GM19351 (cell line): ENCODE measurements at regions not wholly inside any gene's neighbourhood (a gene's known extent, or its start where the extent isn't known, plus 50 kb on each side); places are given as distances from the start of the nearest gene placed in this dataset.
A peak's percentile ranks its signal among the peaks of the same experiment; 100 is the strongest.

ENCODE experiments used
- ATAC-seq: cut with Tn5 transposase; IDR thresholded peaks from one replicate; pipeline ENCODE4 v1.9.1; 2021; ENCODE audit warnings: mild to moderate bottlenecking, moderate library complexity; ENCODE audit not compliant: unreplicated experiment

DNA sequence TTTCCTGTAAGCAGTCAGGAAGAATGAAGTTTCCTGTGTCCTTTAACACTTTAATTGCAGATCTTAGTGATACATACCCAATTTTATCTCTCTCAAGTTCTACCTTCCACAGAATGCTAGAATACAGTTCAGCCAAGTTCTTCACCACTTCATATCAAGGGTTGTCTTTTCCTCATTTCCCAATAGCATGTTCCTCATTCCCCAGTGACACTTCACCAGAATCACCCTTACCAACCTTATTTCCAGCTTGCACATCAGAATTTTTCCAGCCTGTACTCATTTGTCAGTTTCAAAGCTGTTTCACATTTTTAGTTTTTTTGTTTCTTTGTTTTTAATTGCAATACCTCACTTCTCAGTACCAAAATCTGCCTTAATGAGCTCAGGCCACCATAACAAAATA lies 126.1 kb downstream of the ESM1 start:
- no peak for ATAC-seq

DNA sequence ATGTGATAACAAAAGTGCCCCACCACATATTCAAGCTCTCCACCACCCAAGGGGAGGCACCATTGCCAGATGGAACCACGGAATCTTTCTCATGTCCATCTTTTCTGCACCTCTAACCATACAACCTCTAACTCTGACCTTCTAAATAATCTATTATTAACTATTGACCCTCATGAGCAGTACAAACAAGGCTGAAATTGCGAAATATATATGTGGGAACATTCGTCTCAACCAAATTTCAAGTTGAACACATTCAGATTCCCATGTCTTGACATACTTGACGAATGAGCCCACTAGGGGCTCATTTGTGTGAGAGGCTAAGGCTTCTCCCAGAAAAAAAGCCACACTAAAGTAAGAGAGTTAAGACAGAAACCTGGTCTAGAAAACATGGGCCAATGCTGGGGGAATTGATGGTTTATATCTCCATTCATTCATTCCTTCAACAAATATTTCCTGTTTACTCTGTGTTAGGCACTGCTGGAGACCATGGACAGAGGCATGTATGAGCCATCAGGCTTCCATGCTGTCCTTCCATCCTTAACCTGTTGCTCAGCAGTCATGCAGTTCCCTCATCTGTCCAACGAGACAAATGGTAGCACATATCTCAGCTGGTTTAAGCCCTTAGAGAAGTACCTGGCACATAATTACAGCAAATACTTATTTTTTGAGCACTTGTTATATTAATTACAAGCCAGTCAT lies 130.4 kb downstream of the ESM1 start:
- ATAC-seq, result no peak

DNA sequence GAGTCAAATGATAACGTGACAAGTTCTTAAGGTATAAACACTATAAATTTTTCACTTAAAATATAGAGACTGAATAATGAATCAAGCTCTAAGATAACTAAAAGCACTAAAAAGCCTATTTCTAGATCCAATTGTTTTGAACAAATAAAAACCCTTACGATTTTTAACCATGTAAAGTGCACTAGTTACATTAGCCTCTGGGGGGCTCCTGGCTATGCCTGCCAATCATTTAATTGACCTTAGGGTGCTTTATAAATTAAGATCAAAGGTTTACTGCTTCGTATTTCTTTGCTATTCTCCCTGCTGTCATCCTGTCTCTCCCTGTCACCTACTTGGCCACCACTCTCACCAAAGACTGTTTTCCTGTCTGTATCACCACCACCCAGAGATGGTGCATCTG lies 133.4 kb downstream of the ESM1 start:
- ATAC-seq, result no peak

DNA sequence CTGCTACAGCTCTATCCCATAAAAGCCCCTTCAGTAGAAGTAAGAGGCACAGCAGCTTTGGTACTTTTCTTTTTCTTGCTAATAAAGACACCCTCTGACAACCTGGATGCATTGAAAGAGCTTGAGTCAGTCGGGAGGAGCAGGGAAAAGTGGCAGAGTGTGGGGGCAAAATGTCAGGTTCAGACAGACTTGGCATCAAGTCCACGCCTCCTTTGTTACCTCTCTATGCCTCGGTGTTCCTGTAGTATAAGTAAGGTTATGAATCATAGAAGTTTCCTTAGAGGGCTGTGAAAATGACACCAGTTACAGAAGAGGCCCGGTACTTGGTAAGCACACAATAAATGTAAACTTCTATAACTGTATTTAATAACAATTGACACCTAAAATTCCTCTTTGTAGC lies 133.9 kb downstream of the ESM1 start:
- no peak for ATAC-seq

DNA sequence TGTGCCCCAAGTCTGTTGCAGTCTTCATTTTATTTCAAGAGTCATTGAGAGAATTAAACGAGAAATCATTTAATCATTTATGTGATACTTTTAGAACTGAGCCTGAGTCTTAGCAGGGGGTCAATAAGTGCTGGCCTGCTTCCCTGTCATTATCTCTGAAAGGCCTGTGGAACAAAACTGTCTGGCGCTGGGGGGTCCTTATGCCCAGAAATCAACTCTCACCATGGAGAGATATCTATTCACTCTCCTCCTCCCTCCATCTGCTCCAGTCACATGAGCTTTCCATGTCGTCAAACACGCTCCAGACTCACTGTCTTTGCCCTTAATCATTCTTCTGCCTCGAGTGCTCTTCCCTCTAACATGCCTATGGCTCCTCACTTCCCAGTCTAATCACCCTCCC lies 136.8 kb downstream of the ESM1 start:
- ATAC-seq, result no peak

DNA sequence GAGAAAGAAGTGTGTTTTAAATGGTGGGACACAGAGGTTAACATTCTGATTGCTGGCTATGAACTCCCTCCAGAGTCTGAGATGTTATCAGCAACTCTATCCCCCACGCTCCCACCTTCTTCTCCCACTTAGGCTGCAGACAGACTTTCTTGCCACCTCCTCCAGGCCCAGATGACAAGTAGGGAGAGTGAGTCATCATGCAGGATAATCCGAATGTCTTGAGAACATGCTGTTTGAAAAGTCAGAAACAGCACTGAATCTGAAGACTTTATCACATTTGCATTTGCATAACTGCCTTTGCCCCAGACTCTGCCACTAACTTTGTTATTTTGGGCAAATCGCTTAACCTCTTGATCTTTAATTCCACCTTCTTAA lies 139.8 kb downstream of the ESM1 start:
- ATAC-seq, result no peak

DNA sequence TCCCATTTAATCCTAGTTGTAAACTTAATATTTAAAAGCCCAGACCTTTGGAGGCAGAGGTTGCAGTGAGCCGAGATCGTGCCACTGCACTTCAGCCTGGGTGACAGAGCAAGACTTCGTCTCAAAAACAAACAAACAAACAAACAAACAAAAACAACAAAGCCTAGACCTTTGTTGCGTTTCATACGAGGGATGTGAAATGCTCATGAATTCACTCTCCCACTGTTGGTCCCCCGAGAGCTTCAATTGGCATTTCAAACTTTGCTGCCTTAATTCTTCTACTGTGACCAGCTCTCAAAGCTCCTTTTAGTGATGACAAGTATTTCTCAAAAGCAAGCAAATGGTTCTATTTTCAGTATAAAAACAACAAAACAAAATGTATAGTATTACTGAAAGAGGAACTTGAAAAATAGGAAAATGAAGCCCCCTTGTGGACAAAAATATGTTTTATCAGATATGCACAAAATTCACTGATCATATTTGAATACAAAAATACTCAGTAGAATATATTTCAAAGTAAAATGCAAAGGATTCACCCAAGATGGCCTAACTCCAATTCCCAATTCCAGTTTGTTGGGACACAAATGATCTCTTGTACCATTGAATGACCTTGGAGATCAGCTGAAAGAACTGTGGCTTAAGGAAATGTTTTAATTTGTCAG lies 140.4 kb downstream of the ESM1 start:
- ATAC-seq, result no peak

DNA sequence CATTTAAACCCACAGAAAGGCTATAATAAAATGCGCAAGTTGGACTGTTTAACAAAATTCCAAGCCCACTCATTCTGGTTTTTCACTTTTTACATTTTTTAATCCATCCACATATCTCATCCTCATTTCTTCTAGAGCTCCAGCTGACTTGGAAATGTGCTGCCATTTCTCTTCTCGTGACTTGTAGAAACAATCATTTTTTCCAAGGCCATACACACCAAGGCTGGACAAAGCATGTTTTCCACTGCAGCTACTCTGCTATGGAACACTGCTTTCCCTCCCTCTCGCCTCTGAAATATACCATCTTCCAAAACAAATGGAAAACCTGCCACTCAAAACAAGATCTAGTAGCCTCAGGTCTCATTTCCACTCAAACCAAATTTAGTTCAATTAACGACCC lies 141.1 kb downstream of the ESM1 start:
- ATAC-seq, result no peak

DNA sequence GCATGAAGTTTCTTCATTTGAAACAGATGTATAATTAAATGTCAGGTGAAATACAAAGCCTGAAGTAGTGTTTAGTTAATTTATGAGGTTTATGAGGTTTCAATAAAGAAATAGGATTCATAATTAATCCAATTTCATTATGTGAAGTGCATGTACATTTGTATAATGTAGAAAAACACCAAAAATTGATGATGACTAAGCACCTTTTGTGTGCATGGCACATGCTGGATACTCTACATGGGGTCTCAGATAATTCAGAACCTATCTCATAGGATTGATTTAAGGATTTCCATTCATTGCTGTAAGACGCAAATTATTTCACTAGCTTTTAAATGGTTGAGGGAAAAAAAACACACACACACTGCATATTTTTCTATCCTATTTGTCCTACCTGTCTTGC lies 143.9 kb downstream of the ESM1 start:
- no peak for ATAC-seq

DNA sequence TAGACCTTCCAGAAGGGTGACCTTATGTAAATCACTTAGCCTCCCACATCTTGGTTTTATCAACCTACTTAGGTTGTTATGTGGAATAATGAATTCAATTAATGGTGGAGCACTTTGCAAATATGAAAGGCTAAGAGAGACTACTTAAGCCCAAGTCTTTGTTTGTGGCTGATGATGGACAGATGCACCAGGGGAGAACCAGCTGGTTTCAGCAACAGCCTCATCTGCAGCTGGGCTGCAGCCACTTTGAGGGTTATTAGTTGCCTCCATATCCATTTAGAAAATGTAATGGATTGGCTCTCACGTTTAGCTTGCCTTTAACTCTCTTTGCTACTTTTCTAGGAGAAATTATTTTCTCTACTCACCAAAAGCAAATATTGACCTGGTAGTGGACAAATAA lies 146.6 kb downstream of the ESM1 start:
- no peak for ATAC-seq

DNA sequence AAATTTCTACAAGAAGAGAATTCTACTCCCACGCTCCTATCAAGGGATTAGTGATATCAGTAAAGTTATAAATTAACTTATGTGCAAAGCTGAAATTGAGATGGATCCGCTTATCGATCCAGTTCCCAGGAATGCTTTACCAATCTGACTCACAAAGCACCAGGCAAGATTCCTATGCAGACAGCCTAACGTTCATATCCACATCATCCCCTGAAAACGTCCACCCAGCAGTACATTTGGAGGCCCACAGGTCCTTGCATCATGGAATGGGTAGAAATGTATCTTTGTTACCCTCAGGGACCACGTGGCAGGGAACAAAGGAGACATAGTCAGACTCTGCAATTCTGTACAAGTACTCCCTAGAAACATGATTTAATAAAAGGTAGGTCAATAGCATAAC lies 147.4 kb downstream of the ESM1 start:
- no peak for ATAC-seq

DNA sequence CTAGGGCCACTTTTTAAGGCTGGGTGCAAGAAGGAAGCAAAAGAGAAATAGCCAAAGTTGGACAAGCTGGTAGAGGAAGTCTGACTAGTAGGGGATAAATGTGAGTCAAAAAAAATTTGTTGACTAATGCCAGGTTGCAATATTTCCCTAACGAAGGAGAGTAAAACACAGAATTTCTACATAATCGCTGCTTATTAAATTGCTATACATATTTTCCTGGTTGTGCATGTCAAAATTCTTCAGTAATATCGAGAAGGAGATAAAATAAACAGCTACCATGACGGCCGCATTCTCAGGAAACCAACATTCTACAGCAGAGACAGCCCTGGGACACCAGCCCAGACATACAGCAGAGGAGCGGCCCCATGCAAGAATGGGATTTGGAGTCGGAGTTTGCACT lies 148.3 kb downstream of the ESM1 start:
- no peak for ATAC-seq

DNA sequence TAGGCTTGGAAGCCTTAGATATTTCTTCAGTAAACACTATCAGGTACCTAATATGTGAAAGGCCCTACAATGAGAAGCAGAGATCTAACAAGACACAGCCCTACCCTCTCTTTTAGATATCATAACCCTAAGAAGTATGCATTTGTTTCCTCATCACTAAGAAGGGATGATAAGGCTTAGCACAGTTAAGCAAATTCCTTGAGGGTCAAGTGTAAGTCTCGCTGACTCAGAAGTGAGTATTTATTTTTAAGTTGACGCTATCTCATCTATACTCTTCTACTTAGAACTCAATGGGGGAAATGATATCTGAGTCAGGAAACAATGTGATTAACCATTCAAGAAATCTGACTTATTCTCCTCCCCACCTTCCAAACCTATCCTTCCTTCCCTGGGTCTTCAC lies 149.7 kb downstream of the ESM1 start:
- no peak for ATAC-seq

DNA sequence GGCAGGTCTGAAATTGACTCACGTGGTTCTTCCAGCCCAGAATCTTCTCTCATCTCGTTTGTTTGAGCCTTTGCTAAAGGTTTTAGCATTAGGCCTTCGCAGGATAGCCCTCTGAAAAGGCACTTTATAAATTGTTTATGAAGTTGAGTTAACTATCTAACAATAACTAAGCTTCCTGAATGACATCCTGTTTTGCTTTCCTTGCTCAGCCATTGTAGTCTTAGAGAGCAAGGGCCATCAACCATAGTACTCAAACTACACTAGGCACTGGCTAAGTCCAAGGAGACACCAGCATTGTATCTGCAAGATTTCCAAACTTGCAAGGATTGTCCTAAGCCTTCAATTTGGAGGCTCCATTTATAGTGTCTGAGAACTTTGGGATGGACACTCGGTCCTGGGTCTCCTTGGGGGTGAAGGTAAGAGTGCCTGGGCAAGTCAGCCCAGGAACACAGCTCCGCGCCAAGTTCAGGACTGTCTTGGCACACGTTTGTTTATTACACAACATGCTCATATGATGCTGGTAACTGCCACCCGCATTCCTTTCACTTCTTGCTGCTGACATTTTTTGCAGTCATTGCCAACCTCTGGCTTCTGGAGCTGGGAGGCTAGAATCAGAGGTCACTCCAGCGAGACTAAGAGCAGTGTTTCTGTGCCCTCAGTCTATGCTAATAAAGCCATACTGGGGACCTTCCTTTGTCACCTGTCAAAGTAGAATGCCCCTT lies 151.1 kb downstream of the ESM1 start:
- ATAC-seq, result no peak

DNA sequence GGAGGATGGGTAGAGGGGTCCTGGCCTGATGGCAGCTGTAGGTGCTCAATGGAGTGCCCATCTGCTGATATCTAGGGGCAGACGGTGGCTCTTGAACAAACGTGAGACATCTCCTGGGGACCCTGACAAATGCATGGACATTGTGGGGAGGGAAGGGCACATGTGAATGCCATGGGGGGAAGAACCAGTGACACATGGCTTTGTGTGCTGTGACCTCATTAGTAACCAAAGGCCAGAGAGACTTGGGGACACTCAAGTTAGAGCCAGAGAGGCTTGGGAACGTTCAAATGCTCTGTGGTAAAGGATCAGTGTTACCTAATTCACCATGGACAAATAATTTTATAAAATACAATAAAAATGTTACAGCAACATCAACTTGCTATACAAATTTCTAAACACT lies 151.8 kb downstream of the ESM1 start:
- no peak for ATAC-seq

DNA sequence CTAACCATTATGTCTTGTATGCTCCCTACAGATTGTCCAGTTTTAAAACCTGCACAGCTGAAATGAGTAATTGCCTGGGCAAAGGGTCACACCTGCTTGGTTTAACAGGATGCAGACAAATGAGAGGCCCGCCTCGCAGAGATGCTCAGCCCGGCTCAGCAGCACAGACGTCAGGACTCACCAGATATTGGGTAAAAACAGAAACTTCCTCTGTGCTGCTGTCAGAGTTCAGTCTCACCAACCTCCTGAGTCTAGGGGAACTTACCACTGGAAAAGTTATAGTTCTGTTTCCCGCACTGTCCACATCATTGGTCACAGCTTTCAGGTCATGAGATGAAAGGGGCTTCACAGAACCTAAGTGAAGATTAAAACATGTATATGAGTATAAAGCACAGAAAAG lies 152.5 kb downstream of the ESM1 start:
- ATAC-seq, result no peak

DNA sequence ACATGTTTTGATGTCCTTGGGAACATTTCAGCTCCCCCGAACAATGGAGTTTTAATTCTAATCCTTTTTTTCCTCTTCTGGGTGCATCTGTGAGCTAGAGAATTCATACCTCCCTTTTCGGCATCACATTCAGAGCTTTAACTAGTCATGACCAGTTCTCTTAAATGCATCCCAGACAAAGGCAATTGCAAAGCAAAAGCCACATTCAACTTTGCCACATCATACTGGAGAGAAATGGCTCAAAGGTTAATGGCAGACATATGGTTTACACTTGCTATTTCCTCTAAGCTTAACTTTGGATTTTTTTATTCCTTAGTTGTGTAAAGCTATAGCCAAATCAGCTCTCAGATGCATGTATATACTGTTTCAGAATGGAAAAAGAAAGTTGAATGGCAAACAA lies 153.3 kb downstream of the ESM1 start:
- no peak for ATAC-seq

DNA sequence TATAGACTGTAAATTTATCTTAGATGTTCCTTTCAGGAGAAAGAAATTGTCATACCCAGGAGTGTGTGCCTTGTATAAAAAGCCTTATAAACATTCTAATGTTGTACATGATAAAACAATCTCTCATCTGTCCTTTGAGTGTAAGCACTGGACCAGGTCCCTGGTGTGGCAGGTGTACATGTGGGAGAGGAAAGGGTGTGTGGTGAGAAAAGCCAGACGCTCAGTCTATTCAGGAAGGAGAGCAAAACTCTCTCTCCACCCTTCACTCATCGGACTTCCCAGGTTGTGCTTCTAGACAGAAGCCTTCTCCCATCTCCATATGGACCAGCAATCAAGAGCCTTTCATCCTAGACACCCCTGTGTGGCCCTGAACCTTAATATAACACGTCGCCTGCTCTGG lies 154.2 kb downstream of the ESM1 start:
- ATAC-seq, result no peak

DNA sequence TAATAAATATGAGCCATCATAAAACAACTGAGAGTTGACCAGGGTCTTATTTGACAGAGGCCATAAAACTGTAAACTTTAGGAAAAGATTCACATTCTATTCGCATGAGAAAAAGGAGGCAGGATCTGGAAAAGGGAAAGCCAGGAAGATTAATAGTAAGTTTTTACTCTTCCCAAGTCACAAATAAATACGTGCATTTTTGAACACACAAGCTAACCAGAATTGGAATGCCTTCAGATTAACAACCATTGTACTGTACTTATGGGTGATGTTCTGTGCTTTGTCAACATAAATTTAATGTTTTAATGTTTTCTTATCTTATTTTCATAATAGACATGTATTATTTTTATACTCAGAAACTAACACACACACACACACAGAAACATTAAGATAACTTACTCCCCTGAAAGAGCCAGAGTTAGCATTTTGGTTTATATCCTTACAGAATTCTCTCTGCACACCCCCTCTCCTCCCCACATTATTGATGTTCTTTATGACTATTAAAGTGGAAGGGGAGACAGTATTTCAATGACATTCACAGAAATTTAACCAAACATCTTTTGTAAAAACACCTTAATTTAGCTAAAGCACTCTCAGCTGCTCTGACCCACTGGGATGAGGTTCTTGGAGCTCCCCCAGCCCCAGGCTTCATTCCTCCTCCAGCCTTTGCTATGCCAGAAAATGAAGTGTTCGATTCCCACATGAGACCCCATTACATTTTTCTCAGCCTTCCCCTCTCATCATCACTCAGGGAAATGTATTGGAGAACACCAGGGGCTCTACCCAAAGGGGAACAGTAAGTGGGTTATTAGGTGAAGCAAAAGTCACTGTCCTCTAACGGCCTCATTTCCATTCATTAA lies 155.5 kb downstream of the ESM1 start:
- no peak for ATAC-seq

DNA sequence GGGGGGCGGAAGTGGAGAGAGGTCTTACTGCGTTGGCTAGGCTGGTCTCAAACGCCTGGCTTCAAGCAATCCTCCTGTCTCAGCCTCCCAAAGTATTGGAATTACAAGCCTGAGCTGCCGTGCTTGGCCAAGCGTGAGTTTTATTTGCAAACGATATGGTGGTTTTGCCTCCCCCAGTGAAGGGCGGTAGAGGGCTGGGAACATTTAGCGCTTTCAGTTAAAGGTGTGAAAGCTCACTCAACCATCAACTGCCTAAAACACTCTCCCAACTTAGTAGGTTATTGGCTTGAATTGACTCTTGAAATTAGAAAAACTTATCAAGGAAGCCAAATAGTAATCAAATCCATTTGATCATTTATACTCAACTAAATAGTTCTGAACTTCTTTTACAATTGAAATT lies 156.3 kb downstream of the ESM1 start:
- ATAC-seq, result peak; percentile 48

DNA sequence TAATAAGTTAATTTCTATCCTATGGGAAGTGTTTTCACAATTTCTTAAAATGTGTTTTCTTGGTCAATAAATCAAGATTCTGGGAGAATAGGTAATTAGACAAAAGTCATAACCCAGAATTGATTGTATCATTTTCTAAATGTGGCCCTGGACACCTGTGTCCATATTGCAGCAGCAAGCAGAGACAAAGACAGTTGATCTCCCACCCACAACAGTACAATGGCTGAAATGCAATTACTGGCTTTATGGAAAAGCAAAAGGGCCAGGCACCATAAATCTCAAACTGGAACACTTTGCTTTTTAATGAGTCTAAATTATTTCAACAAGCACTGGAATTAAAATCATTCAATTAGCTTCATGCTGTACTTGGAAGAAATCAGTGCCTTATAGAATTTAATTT lies 157.2 kb downstream of the ESM1 start:
- ATAC-seq, result no peak
